IPS-18a (cell line): ENCODE measurements at regions not wholly inside any gene's neighbourhood (a gene's known extent, or its start where the extent isn't known, plus 50 kb on each side); places are given as distances from the start of the nearest gene placed in this dataset.
"Not testable (repeated sequence)": the region's sequence is repeated elsewhere in the genome, so short reads cannot be mapped to it uniquely, and the experiment has no call there.

Experiments used
- H3K27ac ChIP-seq: one replicate; pipeline ENCODE4 v1.5.1; 2013; ENCODE audit warnings: low read length
- H3K27me3 ChIP-seq: one replicate; pipeline ENCODE4 v1.6.1; 2013; ENCODE audit warnings: mild to moderate bottlenecking, low read length; ENCODE audit not compliant: control insufficient read depth, insufficient read depth
- H3K36me3 ChIP-seq: one replicate; pipeline ENCODE4 v1.6.1; 2013; ENCODE audit warnings: low read depth, low read length; ENCODE audit not compliant: control insufficient read depth
- H3K4me1 ChIP-seq: one replicate; pipeline ENCODE4 v1.6.1; 2013; ENCODE audit warnings: low read depth, low read length; ENCODE audit not compliant: control insufficient read depth
- H3K4me3 ChIP-seq: one replicate; pipeline ENCODE4 v1.5.1; 2013; ENCODE audit warnings: low read length
- H3K9ac ChIP-seq: one replicate; pipeline ENCODE4 v1.6.1; 2013; ENCODE audit warnings: mild to moderate bottlenecking, low read length, moderate library complexity
- H3K9me3 ChIP-seq: one replicate; pipeline ENCODE4 v1.6.1; 2013; ENCODE audit warnings: low read depth, low read length; ENCODE audit not compliant: control insufficient read depth

GRCh38 chr5:86257871-86258270 is 359.9 kb upstream of the COX7C start:
- H3K27me3 ChIP-seq = no peaks in the 10 kb centered on the region

GRCh38 chr5:86284400-86285190 is 333.1 kb upstream of the COX7C start:
- H3K27ac ChIP-seq, H3K4me3 ChIP-seq, H3K36me3 ChIP-seq, H3K9me3 ChIP-seq, H3K4me1 ChIP-seq, H3K9ac ChIP-seq, H3K27me3 ChIP-seq: not testable (repeated sequence)

More at GRCh38 chr5:86257871-86258270, 359.9 kb upstream of the COX7C start:
- no peak overlapping the region for H3K9ac ChIP-seq
- H3K9me3 ChIP-seq = no peaks in the 10 kb centered on the region
- H3K36me3 ChIP-seq = no peaks in the 10 kb centered on the region
- H3K4me3 ChIP-seq = no peak overlapping the region
- H3K4me1 ChIP-seq = no peaks in the 10 kb centered on the region
- H3K27ac ChIP-seq = no peak overlapping the region

- not testable (repeated sequence) for H3K4me1 ChIP-seq, H3K4me3 ChIP-seq, H3K27ac ChIP-seq, H3K27me3 ChIP-seq, H3K9me3 ChIP-seq, H3K36me3 ChIP-seq, H3K9ac ChIP-seq
Observed at GRCh38 chr5:86287437-86287836, 330.3 kb upstream of the COX7C start.

GRCh38 chr5:86289786-86290185 is 328.0 kb upstream of the COX7C start:
- not testable (repeated sequence) for H3K27me3 ChIP-seq, H3K9ac ChIP-seq, H3K36me3 ChIP-seq, H3K27ac ChIP-seq, H3K4me3 ChIP-seq, H3K4me1 ChIP-seq, H3K9me3 ChIP-seq

GRCh38 chr5:86292811-86293210 is 324.9 kb upstream of the COX7C start:
- H3K27me3 ChIP-seq, H3K27ac ChIP-seq, H3K4me1 ChIP-seq, H3K9me3 ChIP-seq, H3K36me3 ChIP-seq, H3K9ac ChIP-seq, H3K4me3 ChIP-seq: not testable (repeated sequence)

- H3K9me3 ChIP-seq, H3K9ac ChIP-seq: not testable (repeated sequence)
Observed at GRCh38 chr5:86302643-86303042, 315.1 kb upstream of the COX7C start.

GRCh38 chr5:86305050-86305449 is 312.7 kb upstream of the COX7C start:
- not testable (repeated sequence) for H3K4me3 ChIP-seq, H3K36me3 ChIP-seq, H3K27me3 ChIP-seq, H3K27ac ChIP-seq, H3K4me1 ChIP-seq, H3K9ac ChIP-seq, H3K9me3 ChIP-seq

More at GRCh38 chr5:86302643-86303042, 315.1 kb upstream of the COX7C start:
- H3K4me3 ChIP-seq, H3K36me3 ChIP-seq, H3K27me3 ChIP-seq, H3K27ac ChIP-seq, H3K4me1 ChIP-seq: not testable (repeated sequence)

- H3K27ac ChIP-seq = no peak overlapping the region
- H3K9me3 ChIP-seq = no peaks in the 10 kb centered on the region
- H3K4me3 ChIP-seq = no peak overlapping the region
- no peak overlapping the region for H3K9ac ChIP-seq
- no peaks in the 10 kb centered on the region for H3K4me1 ChIP-seq
- H3K36me3 ChIP-seq = no peaks in the 10 kb centered on the region
- H3K27me3 ChIP-seq = no peaks in the 10 kb centered on the region
Observed at GRCh38 chr5:86314951-86315350, 302.8 kb upstream of the COX7C start.

- no peaks in the 10 kb centered on the region for H3K4me1 ChIP-seq
- H3K9ac ChIP-seq = no peak overlapping the region
- H3K4me3 ChIP-seq = no peak overlapping the region
- no peaks in the 10 kb centered on the region for H3K9me3 ChIP-seq
- H3K36me3 ChIP-seq = no peaks in the 10 kb centered on the region
- H3K27ac ChIP-seq = no peak overlapping the region
- no peaks in the 10 kb centered on the region for H3K27me3 ChIP-seq
Observed at GRCh38 chr5:86320266-86320665, 297.5 kb upstream of the COX7C start.

- Histone ChIP-seq H3K27me3 (no peaks in the 10 kb centered on the region), H3K9me3 (no peaks in the 10 kb centered on the region), H3K4me3 (no peak overlapping the region), H3K27ac (no peak overlapping the region), H3K9ac (no peak overlapping the region), H3K4me1 (no peaks in the 10 kb centered on the region), H3K36me3 (no peaks in the 10 kb centered on the region)
Observed at GRCh38 chr5:86329318-86329717, 288.4 kb upstream of the COX7C start.

GRCh38 chr5:86330736-86331135 is 287.0 kb upstream of the COX7C start:
- no peak overlapping the region for H3K9ac ChIP-seq
- no peaks in the 10 kb centered on the region for H3K27me3 ChIP-seq
- no peaks in the 10 kb centered on the region for H3K4me1 ChIP-seq
- no peaks in the 10 kb centered on the region for H3K36me3 ChIP-seq
- no peaks in the 10 kb centered on the region for H3K9me3 ChIP-seq
- no peak overlapping the region for H3K4me3 ChIP-seq
- no peak overlapping the region for H3K27ac ChIP-seq

- Histone ChIP-seq H3K4me1 (no peaks in the 10 kb centered on the region), H3K9ac (no peak overlapping the region), H3K36me3 (no peaks in the 10 kb centered on the region), H3K4me3 (no peak overlapping the region), H3K27me3 (no peaks in the 10 kb centered on the region), H3K9me3 (no peaks in the 10 kb centered on the region), H3K27ac (no peak overlapping the region)
Observed at GRCh38 chr5:86332851-86333250, 284.9 kb upstream of the COX7C start.
